ENCODE measurements at regions not wholly inside any gene's neighbourhood (a gene's known extent, or its start where the extent isn't known, plus 50 kb on each side); places are given as distances from the start of the nearest gene placed in this dataset.

DNA sequence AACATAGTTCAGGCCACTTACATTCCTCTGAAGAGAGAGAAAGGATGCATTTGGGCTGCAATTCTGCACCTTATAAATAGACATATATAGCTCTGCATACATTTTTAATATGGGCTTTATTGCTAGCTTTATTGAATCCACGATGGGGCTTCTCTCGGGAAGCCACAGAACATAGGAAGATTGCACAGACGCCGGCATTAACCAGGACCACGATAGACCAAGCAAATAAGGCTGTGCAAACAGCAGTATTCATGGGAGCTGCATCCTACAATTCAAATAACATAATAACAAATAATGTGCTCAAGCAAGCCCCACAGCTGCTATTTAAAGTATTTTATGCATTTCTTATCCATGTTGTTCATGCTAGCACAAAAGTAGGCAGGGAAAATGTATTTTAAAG is 432.3 kb downstream of the TMEM114 start:
- TF ChIP-seq MAFK (IDR thresholded peaks at IDR 0.05; ENCODE audit: low read depth, low read length) (no peak), TAF1 (IDR thresholded peaks at IDR 0.05; ENCODE audit: low read depth, low read length) (no peak)
- POLR2A ChIA-PET (ENCODE audit: partially characterized antibody) = no interaction called here
- H4K5ac ChIP-seq (ENCODE audit: insufficient read length, low read depth, low read length) = no peak overlapping the region

More for the DNA sequence above, 432.3 kb downstream of the TMEM114 start:
- Histone ChIP-seq H3K23ac (ENCODE audit: insufficient read length) (no peak overlapping the region), H3K4me1 (replicated peaks in 1 of 4; ENCODE audit: control insufficient read depth in 3 of 4, insufficient read depth in 4 of 4, low read length in 3 of 4) (no peaks in the 10 kb centered on the region), H2BK15ac (ENCODE audit: low read length) (no peak overlapping the region), H3K9me3 (ENCODE audit: insufficient read depth in 2 of 2, low read depth in 1 of 2, low read length in 1 of 2) (peaks cover 3 to 6% of the 10 kb centered on the region in 2 experiments; a peak in 2 of 4 replicates), H3K4me2 (ENCODE audit: insufficient read depth in 1 of 2, low read depth in 2 of 2, low read length in 2 of 2) (no peak overlapping the region), H2BK20ac (ENCODE audit: low read length) (no peak overlapping the region), H2BK5ac (ENCODE audit: low read depth, low read length) (no peak overlapping the region), H2AFZ (ENCODE audit: low read length) (no peak overlapping the region), H3K56ac (replicated peaks; ENCODE audit: insufficient read length, low read depth, low read length) (no peak overlapping the region), H3K27ac (ENCODE audit: low read depth, low read length) (no peak overlapping the region), H2BK120ac (replicated peaks; ENCODE audit: low read depth, low read length) (no peak overlapping the region), H4K91ac (replicated peaks; ENCODE audit: insufficient read length, low read length) (no peak overlapping the region), H3K27me3 (replicated peaks in 1 of 4; ENCODE audit: control insufficient read depth in 3 of 4, extremely low read depth in 1 of 4, insufficient read depth in 3 of 4, low read length in 3 of 4) (no peaks in the 10 kb centered on the region), H3K4ac (replicated peaks; ENCODE audit: insufficient read length, low read depth, low read length) (no peak overlapping the region), H3K18ac (ENCODE audit: extremely low read depth, low read length) (no peak overlapping the region), H3K9ac (replicated peaks in 1 of 4; ENCODE audit: extremely low read depth in 1 of 4, low read depth in 3 of 4, low read length in 3 of 4) (no peak overlapping the region), H3K23me2 (ENCODE audit: low read depth, low read length) (no peaks in the 10 kb centered on the region), H2BK12ac (ENCODE audit: low read depth, low read length) (no peak overlapping the region), H4K20me1 (replicated peaks in 1 of 2; ENCODE audit: control insufficient read depth in 1 of 2, insufficient read depth in 2 of 2, low read length in 2 of 2) (no peaks in the 10 kb centered on the region), H3K79me1 (ENCODE audit: low read depth, low read length) (no peaks in the 10 kb centered on the region), H3K79me2 (ENCODE audit: control insufficient read depth in 1 of 2, insufficient read depth in 2 of 2, low read length in 2 of 2) (no peaks in the 10 kb centered on the region), H3K36me3 (ENCODE audit: control insufficient read depth in 2 of 4, insufficient read depth in 4 of 4, low read length in 3 of 4) (no peaks in the 10 kb centered on the region), H3K4me3 (ENCODE audit: extremely low read depth in 1 of 4, insufficient read depth in 2 of 4, low read depth in 3 of 4, low read length in 4 of 4) (no peak overlapping the region), H4K8ac (ENCODE audit: extremely low read depth, insufficient read depth, low read length) (no peak overlapping the region), H2AK5ac (ENCODE audit: low read depth, low read length) (no peak overlapping the region), H3K14ac (ENCODE audit: insufficient read length) (no peak overlapping the region)
- DNase-seq (ENCODE audit: low read depth in 1 of 2, low spot score in 2 of 2) = no peak
- FAIRE-seq = no peak
- CTCF ChIA-PET (ENCODE audit: partially characterized antibody) = no interaction called here
- WGBS, 2 experiments (ENCODE audit: extremely low coverage in 1 of 2, insufficient coverage in 1 of 2, insufficient read length in 1 of 2, insufficient replicate concordance in 2 of 2, low coverage in 1 of 2, low lambda C conversion rate in 2 of 2, missing lambda C conversion rate in 1 of 2) = 85% methylated on average over 5 of the region's 5 CpGs; no CpG with 5 or more reads in 1 of the 2 experiments
